Stimulated activated CD4-positive, alpha-beta T cell treated with anti-CD3 and anti-CD28 coated beads, Interleukin-4, amount 100 ng/mL, for 48 hours (primary cell): ENCODE measurements at regions not wholly inside any gene's neighbourhood (a gene's known extent, or its start where the extent isn't known, plus 50 kb on each side); places are given as distances from the start of the nearest gene placed in this dataset.

Source experiments
- DNase-seq, 2 donors: peaks; one replicate each; pipeline ENCODE4 v3.0.0-alpha.2; 2020; ENCODE audit warnings: low read depth in 2 of 2

DNA sequence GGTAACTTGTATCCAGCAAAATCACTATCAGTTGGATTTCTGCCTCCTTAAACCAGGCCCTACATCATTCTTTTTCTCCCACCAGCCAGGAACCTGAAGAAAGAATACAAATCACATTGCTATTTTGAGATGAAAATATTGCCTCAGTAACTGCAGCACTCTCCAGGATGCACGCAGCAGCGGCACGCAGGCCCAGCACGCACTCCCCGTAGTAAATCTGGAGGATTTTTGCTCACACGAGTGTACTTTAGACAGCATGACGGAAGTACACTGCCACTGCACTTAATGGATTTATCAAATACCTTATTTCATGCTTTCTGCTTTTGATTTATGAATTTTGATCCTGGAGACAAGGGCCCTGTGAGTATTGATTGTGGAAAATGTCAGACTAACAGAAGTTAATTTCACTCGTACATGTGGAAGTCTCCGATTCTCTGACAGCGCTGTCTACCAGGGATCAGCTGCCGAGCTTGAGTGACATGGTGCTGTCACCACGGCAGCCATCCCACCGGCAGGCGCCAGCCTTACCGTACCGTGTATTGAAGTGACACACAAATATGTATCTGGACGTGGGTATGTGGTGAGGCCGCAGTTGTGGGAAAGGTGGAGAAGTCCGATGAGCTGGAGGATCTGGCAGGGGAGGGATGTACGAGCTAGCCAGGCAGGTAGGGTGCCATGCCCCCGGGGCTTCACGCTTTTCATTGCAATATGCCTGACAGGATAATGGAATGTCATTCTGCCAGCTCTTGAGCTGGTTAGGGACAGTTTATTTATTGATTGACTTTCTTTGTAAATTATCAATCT lies 863.7 kb downstream of the GALR1 start:
- DNase-seq = no peak

DNA sequence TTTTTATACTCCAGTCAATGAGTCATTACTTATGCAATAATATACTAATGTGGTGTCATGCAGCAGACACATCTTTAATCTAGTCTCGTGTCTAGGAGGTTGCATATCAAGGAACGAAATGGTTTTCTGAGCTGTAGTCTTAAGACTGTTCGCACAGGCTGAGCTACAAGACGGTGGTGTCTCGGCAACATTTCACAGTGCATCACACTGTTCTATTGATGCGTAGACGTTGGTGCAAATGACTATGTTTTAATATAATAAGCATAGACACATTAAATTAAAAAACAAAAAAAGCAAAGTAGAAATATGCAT lies 864.2 kb downstream of the GALR1 start:
- no peak for DNase-seq

GRCh38 chr18:78115896-78116561 lies 863.6 kb upstream of the SALL3 start:
- no peak for DNase-seq

DNA sequence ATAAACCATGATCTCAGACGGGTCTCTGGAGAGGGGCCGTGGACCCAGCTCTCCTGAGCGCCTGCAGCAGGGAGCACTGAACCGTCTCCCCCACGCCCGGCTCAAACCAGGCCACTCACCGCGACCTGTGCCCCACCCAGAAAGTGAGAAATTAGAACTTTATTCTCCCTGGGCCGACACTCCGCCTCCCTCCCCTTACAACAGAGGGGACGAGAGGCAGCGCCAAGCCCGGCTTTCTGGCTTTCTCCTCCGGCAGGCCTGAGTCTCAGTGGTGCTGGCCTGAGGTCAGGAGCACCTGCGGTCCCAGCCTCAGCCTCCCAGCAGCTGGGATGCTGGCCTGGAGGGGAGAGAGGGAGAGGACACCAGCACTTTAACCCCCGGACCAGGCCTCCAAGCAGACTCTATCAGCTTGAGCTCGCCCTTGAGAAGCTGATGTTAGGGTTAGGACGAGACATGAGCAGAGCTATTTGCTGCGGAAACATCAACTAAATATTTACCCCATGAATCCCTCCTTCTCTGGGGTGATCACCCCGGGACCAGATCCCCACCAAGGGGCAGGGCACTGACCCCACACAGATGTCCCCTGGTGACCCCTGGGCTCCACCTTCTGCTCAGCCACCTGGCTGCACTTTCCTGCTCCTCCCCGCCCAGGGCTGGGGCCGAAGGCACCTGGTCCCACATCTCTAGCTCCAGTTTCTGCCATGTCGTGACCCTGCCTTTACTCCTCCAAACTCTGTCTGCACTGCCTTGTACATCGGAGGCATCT lies 856.3 kb upstream of the SALL3 start:
- DNase-seq = no peak

- DNase-seq = no peak
Measured at GRCh38 chr18:78123926-78124797, 855.5 kb upstream of the SALL3 start.

DNA sequence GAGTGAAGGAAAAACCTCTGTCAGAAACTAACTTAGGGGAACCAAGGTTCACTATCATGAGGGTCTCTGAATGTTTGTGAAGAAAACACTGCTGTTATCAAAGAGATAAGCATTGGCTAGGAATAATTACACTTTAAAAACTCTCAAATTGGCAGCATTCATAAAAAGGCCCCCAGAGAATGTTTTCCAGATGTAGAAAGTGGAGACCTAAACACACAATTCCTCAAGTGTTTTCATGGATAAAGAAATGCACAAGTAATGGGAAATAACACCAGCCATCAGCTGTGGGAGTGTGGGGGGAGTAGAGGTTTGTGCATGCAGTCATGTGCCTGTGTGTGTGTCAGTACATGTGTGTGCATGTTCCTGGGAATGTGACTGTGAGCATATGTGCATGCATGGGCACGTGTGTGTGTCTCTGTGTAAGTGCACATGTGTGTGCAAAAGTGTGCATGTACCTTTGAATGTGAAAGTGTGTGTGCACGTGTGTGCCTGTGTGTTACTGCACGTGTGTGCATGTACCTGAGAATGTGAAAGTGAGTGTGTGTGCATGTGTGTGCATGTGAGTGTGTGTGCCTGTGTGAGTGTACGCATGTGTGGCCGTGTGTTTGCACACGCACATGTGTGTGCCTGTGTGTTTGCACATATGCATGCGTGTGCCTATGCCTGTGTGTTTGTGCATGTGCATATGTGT lies 854.3 kb upstream of the SALL3 start:
- DNase-seq = no peak

- no peak for DNase-seq
Measured at GRCh38 chr18:78126106-78126505, 853.5 kb upstream of the SALL3 start.

GRCh38 chr18:78126536-78126935 lies 853.1 kb upstream of the SALL3 start:
- DNase-seq = no peak

GRCh38 chr18:78127041-78127440 lies 852.6 kb upstream of the SALL3 start:
- no peak for DNase-seq

DNA sequence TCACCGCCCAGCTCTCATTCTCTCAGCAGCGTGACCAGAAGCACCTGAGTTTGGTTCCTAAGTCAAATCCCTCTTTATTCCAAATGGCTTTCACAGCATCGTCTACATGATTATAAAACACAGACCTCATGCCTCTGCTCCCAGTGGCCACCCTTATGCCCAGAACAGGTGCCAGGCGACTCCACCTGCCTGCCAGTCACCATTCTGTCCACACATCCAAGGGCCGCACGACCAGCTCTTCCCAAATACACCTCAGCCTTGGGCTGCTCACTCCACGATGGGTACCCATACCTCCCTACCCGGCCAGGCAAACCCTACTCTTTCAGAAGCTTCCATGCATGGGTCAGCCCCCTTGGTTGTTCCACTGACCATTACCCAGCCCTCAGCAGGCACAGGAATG lies 851.6 kb upstream of the SALL3 start:
- DNase-seq = no peak

- no peak for DNase-seq
Measured at GRCh38 chr18:78129260-78129659, 850.4 kb upstream of the SALL3 start.

DNA sequence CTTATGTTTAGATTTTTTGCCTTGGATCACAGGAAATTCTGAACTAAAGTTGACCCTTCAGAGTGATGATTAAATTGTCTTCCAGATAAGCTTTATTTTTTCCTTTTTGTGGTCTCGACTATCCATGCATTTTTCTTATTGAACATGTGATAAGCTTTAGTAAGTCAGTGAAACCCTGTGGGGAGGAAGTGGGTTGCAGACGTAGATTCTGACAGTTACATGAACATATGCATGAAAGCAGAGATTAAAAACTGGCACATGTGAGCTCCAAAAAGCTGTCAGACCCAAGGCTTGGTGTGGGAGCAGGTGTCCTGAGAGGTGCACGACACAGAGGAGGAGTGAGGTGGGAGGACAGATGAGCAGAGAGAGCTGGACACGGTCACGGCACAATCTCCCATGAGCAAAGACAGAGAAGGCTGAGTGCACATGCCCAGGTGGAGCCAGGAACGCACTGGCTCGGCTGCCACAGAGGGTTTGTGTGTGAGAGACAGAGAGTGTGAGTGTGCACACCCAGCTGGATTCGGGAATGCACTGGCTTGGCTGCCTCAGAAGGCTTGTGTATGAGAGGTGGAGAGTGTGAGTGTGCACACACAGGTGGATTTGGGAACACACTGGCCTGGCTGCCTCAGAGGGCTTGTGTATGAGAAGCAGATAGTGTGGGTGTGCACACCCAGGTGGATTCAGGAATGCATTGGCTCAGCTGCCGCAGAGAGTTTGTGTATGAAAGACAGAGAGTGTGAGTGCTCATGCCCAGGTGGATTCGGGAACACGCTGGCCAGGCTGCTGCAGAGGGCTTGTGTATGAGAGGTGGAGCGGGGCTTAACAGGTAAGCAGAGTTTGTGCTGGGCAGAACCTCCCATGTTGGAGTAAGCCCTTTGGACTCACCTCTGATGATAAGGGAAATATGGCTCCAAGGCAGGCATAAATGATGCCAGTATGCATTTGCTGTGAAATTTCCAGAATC lies 849.1 kb upstream of the SALL3 start:
- DNase-seq = no peak

GRCh38 chr18:78133729-78134128 lies 845.9 kb upstream of the SALL3 start:
- no peak for DNase-seq

DNA sequence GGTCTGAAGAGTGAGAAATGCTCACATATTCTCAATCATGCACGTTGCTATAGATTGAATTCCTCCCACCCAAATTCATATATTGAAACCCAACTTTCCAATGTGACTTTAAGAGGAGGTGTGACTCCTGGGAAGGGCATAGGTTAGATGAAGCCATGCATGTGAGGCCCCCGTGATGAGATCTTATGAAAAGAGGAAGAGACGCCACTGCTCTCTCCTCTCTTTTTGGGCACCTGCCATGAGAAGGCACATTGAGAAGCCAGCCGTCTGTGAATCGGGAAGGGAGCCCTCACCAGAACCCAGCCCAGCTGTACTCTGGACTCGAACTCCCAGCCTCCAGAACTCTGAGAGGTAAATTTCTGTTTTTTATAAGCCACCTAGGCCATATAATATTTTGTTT lies 842.6 kb upstream of the SALL3 start:
- DNase-seq = no peak

DNA sequence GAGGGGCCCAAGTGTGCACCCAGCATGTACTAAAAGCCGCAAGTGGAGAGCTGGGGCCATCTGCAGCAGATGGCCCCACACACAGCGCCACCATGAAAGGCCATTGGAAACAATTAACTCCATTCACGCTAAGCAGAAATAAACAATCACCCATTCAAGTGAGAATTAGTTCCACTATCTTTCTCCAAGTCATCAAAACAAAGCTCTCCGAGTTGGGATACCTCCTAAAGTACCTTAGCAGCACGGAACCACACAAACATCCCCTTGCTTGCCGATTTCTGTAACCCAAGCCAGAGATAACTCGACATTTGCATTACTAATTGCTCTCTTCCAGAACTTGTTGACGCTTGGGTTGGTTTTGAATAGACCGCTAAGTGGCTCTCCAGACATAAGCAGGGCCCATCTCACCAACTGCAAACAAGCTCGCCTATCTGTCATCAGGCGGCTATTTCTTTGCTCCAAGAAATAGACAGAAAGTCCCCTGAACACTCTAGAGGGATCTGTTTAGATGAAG lies 840.6 kb upstream of the SALL3 start:
- DNase-seq = no peak

- no peak for DNase-seq
Measured at GRCh38 chr18:78140294-78140693, 839.3 kb upstream of the SALL3 start.

GRCh38 chr18:78144669-78145068 lies 834.9 kb upstream of the SALL3 start:
- no peak for DNase-seq

GRCh38 chr18:78145096-78145495 lies 834.5 kb upstream of the SALL3 start:
- no peak for DNase-seq

GRCh38 chr18:78146136-78147085 lies 833.2 kb upstream of the SALL3 start:
- no peak for DNase-seq
